HK-2 (cell line): ENCODE measurements at regions not wholly inside any gene's neighbourhood (a gene's known extent, or its start where the extent isn't known, plus 50 kb on each side); places are given as distances from the start of the nearest gene placed in this dataset.

Experiments
- DNase-seq: peaks from one replicate; pipeline ENCODE4 v3.0.0-alpha.2; 2018; ENCODE audit not compliant: unreplicated experiment

GRCh38 chr11:26032241-26032640 lies 299.7 kb upstream of the ANO3 start:
- DNase-seq: no peak

- DNase-seq: no peak
Observed at GRCh38 chr11:26035696-26036095, 296.2 kb upstream of the ANO3 start.

- no peak for DNase-seq
Observed at GRCh38 chr11:26037716-26038115, 294.2 kb upstream of the ANO3 start.

- no peak for DNase-seq
Observed at GRCh38 chr11:26040339-26040738, 291.6 kb upstream of the ANO3 start.

- DNase-seq: no peak
Observed at GRCh38 chr11:26042113-26042512, 289.8 kb upstream of the ANO3 start.

GRCh38 chr11:26043665-26044064 lies 288.3 kb upstream of the ANO3 start:
- no peak for DNase-seq

- DNase-seq: no peak
Observed at GRCh38 chr11:26044389-26044788, 287.5 kb upstream of the ANO3 start.

- no peak for DNase-seq
Observed at GRCh38 chr11:26045082-26045481, 286.8 kb upstream of the ANO3 start.

GRCh38 chr11:26048271-26048670 lies 283.7 kb upstream of the ANO3 start:
- no peak for DNase-seq

GRCh38 chr11:26053966-26054365 lies 278.0 kb upstream of the ANO3 start:
- DNase-seq: no peak

- DNase-seq: no peak
Observed at GRCh38 chr11:26062660-26063059, 269.3 kb upstream of the ANO3 start.

- no peak for DNase-seq
Observed at GRCh38 chr11:26063915-26064314, 268.0 kb upstream of the ANO3 start.

GRCh38 chr11:26065944-26066343 lies 266.0 kb upstream of the ANO3 start:
- DNase-seq: no peak

- DNase-seq: no peak
Observed at GRCh38 chr11:26070714-26071380, 261.1 kb upstream of the ANO3 start.

- no peak for DNase-seq
Observed at GRCh38 chr11:26072614-26073153, 259.2 kb upstream of the ANO3 start.

GRCh38 chr11:26073646-26074045 lies 258.3 kb upstream of the ANO3 start:
- DNase-seq: no peak

GRCh38 chr11:26076233-26076990 lies 255.5 kb upstream of the ANO3 start:
- no peak for DNase-seq

GRCh38 chr11:26078231-26078821 lies 253.6 kb upstream of the ANO3 start:
- DNase-seq: no peak

GRCh38 chr11:26084313-26084712 lies 247.6 kb upstream of the ANO3 start:
- no peak for DNase-seq

- DNase-seq: no peak
Observed at GRCh38 chr11:26086028-26086427, 245.9 kb upstream of the ANO3 start.

GRCh38 chr11:26087120-26087935 lies 244.6 kb upstream of the ANO3 start:
- no peak for DNase-seq

GRCh38 chr11:26088391-26088790 lies 243.5 kb upstream of the ANO3 start:
- DNase-seq: no peak
